ENCODE measurements at regions not wholly inside any gene's neighbourhood (a gene's known extent, or its start where the extent isn't known, plus 50 kb on each side); places are given as distances from the start of the nearest gene placed in this dataset.
"Not testable (repeated sequence)": the region's sequence is repeated elsewhere in the genome, so short reads cannot be mapped to it uniquely, and the experiment has no call there.

DNA sequence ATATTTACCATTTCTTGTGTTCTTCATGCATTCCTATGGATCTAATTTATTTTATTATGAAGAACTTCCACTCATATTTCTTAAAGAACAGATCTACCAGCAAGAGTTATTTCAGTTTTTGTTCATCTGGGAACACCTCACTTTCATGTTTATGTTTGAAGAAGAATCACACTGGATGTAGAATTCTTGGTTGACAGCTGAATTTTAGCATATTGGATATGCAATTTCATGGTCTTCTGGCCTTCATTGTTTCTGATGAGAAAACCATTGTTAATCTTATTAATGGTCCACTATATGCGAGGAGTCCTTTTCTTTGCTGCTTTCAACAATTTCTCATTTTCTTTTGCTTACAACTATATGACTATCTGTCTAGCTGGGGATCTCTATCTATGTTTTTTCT, 189.2 kb downstream of the UXS1 start:
- no peak for DNase-seq

DNA sequence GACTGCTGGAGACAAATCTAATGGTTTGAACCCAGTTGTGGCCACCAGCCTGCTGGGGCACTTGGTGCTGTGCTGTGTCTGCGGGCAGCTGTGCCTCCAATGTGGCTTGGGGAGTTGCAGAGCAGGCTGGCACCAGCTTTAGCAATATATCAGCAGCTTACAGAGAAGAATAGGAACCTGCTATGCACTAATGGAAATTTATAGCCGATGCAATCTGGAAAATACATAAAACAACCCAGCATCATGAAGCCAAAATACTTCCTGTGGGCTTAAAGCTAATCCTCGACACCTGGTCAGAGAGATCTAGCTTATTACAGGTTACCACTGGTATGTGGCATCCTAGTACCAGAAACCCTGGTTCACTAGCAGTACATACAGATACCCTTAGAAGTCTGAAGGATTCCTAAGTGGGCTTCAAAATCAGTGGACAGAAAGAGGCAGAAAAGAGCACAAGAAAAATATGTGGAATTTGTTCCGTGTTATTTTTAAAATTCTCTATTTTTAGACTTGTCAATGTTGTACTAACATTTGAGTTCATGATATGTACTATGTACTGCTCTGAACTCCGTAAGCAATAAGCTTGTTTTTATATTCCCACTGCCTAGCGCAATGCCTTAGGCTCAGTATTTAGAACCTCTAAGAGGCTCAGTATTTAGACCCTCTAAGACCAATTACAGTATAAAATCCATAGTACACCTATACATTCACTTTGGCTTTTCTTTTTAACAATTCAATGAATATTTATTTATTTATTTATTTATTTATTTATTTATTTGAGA, 194.7 kb downstream of the UXS1 start:
- DNase-seq: no peak

DNA sequence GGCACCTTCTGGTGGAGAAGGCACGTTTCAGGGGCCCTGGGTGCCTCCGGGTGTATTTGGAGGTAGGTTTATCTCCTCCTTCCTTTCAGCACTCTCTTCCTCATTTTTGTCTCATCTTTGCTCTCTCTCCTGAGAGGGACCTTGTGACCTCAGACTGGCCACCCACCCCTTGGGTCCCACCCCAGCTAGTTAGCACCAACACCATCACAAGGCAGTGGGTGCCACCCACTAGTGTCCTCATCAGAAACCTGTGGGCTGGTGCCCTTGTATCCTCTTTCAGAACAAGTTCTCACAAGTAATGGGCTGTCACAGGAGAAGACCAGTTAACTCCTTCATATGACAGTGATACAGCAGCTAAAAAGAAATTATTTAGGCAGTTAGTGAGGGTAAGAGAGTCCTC, 196.4 kb downstream of the UXS1 start:
- DNase-seq: no peak

- DNase-seq: no peak
Measured at GRCh38 chr2:105990624-105991023, 203.5 kb downstream of the UXS1 start.

GRCh38 chr2:105989803-105990202, 204.3 kb downstream of the UXS1 start:
- DNase-seq: not testable (repeated sequence)

DNA sequence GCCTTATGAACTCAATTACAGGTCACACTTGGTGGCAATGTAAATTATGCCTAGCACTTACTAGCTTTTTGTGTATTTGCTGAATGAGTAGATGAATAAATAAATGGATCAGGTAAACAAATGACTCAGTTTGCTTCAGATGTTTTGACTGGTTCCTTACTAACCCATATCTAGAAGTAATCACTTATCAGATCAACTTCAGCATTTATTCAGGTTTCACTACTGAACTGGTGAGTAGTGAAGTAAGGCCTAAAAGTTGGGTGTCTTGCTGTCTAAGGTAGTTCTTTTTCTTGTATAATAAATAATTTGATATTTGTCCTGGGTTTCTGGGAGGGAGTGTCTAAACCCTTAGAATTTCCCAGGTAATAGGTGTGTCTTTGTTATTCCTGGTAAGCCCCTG, 205.0 kb downstream of the UXS1 start:
- DNase-seq: no peak

DNA sequence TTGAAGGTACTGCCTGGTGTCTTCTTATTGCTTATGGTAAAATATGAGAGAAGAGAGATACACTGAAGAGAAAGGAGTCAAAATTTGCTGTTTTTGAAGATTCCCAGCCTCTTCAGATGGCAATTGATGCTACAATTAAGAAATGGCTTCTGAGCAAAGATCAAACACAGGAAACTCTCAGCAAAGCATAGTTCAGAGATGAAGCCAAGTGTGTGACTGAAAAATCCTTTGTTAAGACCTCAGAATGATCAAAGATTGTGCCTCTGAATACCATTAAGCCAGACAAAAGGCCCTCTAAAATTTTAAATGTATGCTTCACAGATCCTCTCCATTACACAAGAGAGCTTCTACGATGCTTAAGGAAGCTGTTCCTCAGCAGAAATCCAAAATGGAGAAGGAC, 216.3 kb downstream of the UXS1 start:
- DNase-seq: no peak

DNA sequence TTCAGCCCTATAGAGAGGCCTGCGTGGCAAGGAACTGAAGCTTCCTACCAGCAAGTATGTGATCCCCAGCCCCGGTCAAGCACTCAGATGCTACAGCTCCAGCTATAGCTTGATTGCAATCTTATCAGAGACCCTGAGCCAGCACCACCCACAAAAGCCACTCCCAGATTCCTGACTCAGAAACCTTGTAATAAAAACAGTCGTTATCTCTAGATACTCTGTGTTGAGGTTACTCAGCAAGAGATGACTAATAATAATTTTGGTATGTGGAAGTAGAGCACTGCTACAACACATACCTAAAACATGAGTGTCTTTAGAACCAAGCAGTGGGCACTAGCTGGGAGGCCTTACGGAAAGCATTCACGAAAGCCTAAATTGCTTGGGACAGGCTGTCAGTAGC, 216.9 kb downstream of the UXS1 start:
- no peak for DNase-seq

- no peak for DNase-seq
Measured at GRCh38 chr2:105974812-105975211, 219.3 kb downstream of the UXS1 start.

DNA sequence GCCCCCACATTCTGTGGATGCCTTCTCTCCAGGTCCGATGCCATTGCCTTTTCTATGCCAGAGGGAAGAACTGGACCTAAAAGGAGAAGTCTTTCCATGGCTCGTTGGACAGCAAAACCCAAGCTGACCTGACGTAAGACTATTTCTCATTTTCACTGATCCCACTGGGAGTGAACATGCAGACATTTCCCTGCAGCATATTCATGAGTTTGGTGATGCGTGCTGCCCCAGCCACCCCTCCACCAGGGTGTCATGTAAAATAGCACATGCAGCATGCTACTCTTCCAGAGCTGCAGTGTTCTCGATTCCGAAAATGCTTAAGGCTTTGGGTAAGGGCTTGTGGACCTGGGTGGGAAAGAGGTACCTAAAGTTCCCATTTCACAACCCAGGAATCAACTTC, 221.2 kb downstream of the UXS1 start:
- no peak for DNase-seq

- no peak for DNase-seq
Measured at GRCh38 chr2:105972246-105972645, 221.9 kb downstream of the UXS1 start.

DNA sequence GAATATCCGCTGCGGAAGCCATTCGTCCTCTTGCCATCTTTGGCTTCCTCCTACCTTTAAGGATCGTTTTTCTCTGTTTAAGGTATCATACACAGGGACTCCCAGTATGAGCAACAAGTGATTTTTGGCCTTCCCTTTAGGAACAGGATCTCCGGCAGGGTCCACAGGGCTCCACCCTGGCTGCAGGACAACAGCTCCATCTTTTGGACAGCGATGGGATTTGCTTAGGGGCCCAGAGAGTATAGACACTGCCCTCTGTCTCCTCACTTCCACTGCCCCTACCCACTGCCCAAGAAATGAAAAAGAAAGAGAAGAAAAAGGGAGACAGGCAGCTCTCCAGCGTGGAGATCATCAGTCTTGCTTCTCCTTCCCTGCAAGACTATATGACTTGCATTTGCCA, 224.5 kb downstream of the UXS1 start:
- no peak for DNase-seq

- no peak for DNase-seq
Measured at GRCh38 chr2:105962221-105962620, 217.5 kb downstream of the NCK2 start.

GRCh38 chr2:105961599-105962146, 217.0 kb downstream of the NCK2 start:
- no peak for DNase-seq

- no peak for DNase-seq
Measured at GRCh38 chr2:105959357-105959756, 214.6 kb downstream of the NCK2 start.

GRCh38 chr2:105954891-105955290, 210.2 kb downstream of the NCK2 start:
- no peak for DNase-seq

DNA sequence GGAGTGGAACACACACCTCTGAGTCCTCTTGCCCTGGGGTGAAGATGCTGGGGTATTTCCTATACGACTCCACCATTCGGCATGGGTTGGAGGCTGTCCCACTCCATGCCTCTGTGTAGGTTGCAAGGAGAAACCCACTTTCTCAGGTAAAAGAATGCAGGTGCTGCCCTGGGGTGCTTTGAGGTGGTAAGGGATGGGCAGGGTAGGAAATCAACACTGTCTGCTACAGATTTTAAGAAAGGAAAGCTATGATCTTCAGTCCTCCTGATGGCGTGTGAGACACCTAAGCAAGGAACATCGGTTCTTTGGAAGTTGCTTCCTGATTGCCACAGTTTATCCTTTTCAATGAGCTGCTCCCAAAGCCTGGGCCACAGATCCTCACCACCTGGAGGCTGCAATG, 209.2 kb downstream of the NCK2 start:
- DNase-seq: no peak

DNA sequence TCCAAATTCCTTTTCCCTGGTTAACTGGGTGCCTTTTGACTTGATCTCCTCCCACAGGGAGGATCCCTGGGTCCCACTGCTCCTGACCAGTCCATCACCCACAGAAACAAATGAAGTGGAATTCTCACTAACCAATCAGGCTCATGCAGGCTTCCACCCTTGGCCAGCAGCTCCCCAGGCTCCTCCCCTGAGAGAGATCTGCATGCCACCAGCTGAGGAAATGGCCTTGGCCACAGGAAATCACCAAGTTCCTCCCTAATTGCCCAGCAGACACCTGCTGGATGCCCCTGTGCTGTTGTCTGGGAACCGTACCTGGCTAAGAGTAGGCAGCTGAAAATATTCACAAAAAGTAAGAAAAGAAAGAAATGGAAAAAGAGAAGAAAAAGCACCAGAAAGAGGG, 207.4 kb downstream of the NCK2 start:
- no peak for DNase-seq

- no peak for DNase-seq
Measured at GRCh38 chr2:105951384-105951694, 206.6 kb downstream of the NCK2 start.

DNA sequence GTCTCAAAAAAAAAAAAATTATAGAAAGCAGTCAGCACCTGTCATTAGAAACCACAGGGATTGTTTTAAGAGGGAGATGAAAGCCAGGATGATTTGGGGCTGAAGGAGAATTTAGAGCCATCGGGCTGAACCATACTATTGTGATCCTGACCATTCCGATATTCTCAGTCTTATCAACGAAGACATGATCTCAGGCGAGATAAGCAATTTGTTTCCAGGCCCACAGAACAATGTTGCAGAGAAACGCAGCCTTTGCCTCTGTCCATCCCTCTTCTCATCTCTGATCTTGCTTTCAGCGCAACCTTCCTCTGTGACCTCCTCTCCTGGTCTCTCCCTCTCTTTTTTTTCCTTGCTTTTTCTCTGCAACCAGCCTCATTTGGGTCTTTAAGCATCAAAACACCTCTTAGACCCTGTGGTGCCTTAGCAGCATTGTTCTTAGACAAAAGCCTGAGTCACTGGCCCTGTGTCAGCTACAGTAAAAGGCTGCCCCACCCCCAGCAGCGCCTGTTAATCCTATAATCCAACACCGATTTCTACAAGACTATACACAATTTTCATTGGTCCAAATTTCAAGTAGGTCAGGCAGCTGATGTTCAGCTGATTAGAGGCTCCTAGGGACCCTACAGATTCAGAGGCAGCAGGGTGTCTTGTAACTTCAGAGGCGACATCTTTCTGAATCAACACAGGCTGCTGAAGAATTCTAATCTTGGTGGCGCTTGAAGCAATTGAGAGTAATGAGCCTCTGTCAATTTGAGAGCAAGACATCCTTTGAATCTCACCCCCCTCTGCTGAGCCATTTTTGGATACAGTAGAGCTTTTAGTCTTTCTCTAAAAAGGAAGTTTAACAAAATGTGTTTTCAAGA, 206.0 kb downstream of the NCK2 start:
- DNase-seq: no peak

- DNase-seq: no peak
Measured at GRCh38 chr2:105943977-105944376, 199.3 kb downstream of the NCK2 start.
